Astrocyte (in vitro differentiated cells and primary cell): ENCODE measurements at regions not wholly inside any gene's neighbourhood (a gene's known extent, or its start where the extent isn't known, plus 50 kb on each side); places are given as distances from the start of the nearest gene placed in this dataset.

Experiments used
- DNase-seq: peaks from one replicate; pipeline ENCODE4 v3.0.0-alpha.2; 2010; ENCODE audit warnings: low read depth
- FAIRE-seq: peaks from 2 replicates; lab custom pipeline; 2011; peaks lifted over from hg19 to GRCh38; lab: Jason Lieb, UNC
- H2AFZ ChIP-seq: 2 replicates; pipeline ENCODE4 v1.6.0; 2012; ENCODE audit warnings: low read depth, low read length, inconsistent platforms
- H3K27ac ChIP-seq: 2 replicates; pipeline ENCODE4 v1.5.1; 2011; ENCODE audit warnings: low read depth, low read length, inconsistent platforms
- H3K27me3 ChIP-seq: 2 replicates; pipeline ENCODE4 v1.6.0; 2011; ENCODE audit warnings: low read length, inconsistent platforms; ENCODE audit not compliant: insufficient read depth
- H3K36me3 ChIP-seq: 2 replicates; pipeline ENCODE4 v1.5.1; 2011; ENCODE audit warnings: low read length, inconsistent platforms; ENCODE audit not compliant: insufficient read depth
- H3K4me1 ChIP-seq: 2 replicates; pipeline ENCODE4 v1.5.1; 2011; ENCODE audit warnings: low read length, inconsistent platforms; ENCODE audit not compliant: insufficient read depth
- H3K4me2 ChIP-seq: 2 replicates; pipeline ENCODE4 v1.6.0; 2012; ENCODE audit warnings: low read length, inconsistent platforms
- H3K4me3 ChIP-seq: 2 replicates; pipeline ENCODE4 v1.5.1; 2011; ENCODE audit warnings: low read depth, mild to moderate bottlenecking, low read length, inconsistent platforms; ENCODE audit not compliant: insufficient read depth
- H3K79me2 ChIP-seq: 2 replicates; pipeline ENCODE4 v1.6.0; 2012; ENCODE audit warnings: mild to moderate bottlenecking, low read length, inconsistent platforms; ENCODE audit not compliant: insufficient read depth
- H3K9ac ChIP-seq: 2 replicates; pipeline ENCODE4 v1.6.0; 2012; ENCODE audit warnings: mild to moderate bottlenecking, low read length, inconsistent platforms
- H3K9me3 ChIP-seq: 2 replicates; pipeline ENCODE4 v1.5.1; 2012; ENCODE audit warnings: low read depth, mild to moderate bottlenecking, low read length, inconsistent platforms; ENCODE audit not compliant: insufficient read depth
- H4K20me1 ChIP-seq: 2 replicates; pipeline ENCODE4 v1.6.0; 2012; ENCODE audit warnings: low read length, inconsistent platforms; ENCODE audit not compliant: insufficient read depth
- H3K27ac Mint-ChIP-seq: one replicate; pipeline ENCODE4 v1.8.0; 2021; ENCODE audit warnings: mild to moderate bottlenecking, mixed read lengths; ENCODE audit not compliant: unreplicated experiment
- H3K27me3 Mint-ChIP-seq: one replicate; pipeline ENCODE4 v1.8.0; 2021; ENCODE audit warnings: low read depth, mixed read lengths; ENCODE audit not compliant: unreplicated experiment
- H3K36me3 Mint-ChIP-seq: one replicate; pipeline ENCODE4 v1.8.0; 2021; ENCODE audit warnings: low read depth, mixed read lengths; ENCODE audit not compliant: unreplicated experiment
- H3K4me1 Mint-ChIP-seq: one replicate; pipeline ENCODE4 v1.8.0; 2021; ENCODE audit warnings: low read depth, mixed read lengths; ENCODE audit not compliant: unreplicated experiment
- H3K4me3 Mint-ChIP-seq: one replicate; pipeline ENCODE4 v1.8.0; 2021; ENCODE audit warnings: mild to moderate bottlenecking, moderate library complexity, mixed read lengths; ENCODE audit not compliant: unreplicated experiment
- H3K9me3 Mint-ChIP-seq: one replicate; pipeline ENCODE4 v1.8.0; 2021; ENCODE audit warnings: mild to moderate bottlenecking, mixed read lengths; ENCODE audit not compliant: unreplicated experiment
- EZH2 ChIP-seq: IDR thresholded peaks from 2 replicates; pipeline ENCODE4 v1.6.1; 2012; ENCODE audit warnings: mild to moderate bottlenecking, low read length, inconsistent platforms; ENCODE audit not compliant: insufficient read depth
- TF ChIP-seq, protein P1 (sequence below): IDR thresholded peaks from 2 replicates; pipeline ENCODE4 v1.5.1; 2011; ENCODE audit warnings: low read depth, mild to moderate bottlenecking, inconsistent platforms, low read length, moderate library complexity; ENCODE audit not compliant: insufficient read depth

DNA sequence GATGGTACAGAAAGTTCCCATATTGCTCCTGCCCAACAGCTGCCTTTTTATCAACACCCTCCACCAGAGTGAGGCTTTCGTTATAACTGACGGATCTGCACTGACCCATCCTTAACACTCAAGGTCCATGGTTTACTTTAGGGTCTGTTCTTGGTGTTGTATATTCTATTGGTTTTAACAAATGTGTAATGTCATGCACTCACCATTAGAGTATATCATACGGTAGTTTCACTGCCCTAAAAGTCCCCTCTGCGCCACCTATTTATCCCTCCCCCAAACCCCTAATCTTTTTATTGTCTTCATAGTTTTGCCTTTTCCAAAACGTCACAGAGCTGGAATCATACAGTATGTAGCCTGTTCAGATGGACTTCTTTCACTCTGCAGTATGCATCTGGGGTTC lies 102.8 kb upstream of the TNS3 start:
- H3K4me1 ChIP-seq, result no peaks in the 10 kb centered on the region
- peaks cover 14% of the 10 kb centered on the region for H3K4me1 Mint-ChIP-seq
- no peak for FAIRE-seq
- H3K4me3 Mint-ChIP-seq, result no peak overlapping the region
- DNase-seq, result no peak
- no peaks in the 10 kb centered on the region for H3K36me3 ChIP-seq
- H3K9me3 Mint-ChIP-seq, result no peaks in the 10 kb centered on the region
- H3K4me2 ChIP-seq, result no peak overlapping the region
- no peak overlapping the region for H3K4me3 ChIP-seq
- H3K79me2 ChIP-seq, result no peaks in the 10 kb centered on the region
- no peak overlapping the region for H3K27ac ChIP-seq
- no peaks in the 10 kb centered on the region for H3K36me3 Mint-ChIP-seq
- H3K9ac ChIP-seq, result no peak overlapping the region
- no peaks in the 10 kb centered on the region for H3K9me3 ChIP-seq
- no peaks in the 10 kb centered on the region for H4K20me1 ChIP-seq
- H2AFZ ChIP-seq, result no peak overlapping the region
- H3K27me3 Mint-ChIP-seq, result no peaks in the 10 kb centered on the region
- no peaks in the 10 kb centered on the region for H3K27me3 ChIP-seq
- H3K27ac Mint-ChIP-seq, result no peak overlapping the region
- TF ChIP-seq, protein P1, sequence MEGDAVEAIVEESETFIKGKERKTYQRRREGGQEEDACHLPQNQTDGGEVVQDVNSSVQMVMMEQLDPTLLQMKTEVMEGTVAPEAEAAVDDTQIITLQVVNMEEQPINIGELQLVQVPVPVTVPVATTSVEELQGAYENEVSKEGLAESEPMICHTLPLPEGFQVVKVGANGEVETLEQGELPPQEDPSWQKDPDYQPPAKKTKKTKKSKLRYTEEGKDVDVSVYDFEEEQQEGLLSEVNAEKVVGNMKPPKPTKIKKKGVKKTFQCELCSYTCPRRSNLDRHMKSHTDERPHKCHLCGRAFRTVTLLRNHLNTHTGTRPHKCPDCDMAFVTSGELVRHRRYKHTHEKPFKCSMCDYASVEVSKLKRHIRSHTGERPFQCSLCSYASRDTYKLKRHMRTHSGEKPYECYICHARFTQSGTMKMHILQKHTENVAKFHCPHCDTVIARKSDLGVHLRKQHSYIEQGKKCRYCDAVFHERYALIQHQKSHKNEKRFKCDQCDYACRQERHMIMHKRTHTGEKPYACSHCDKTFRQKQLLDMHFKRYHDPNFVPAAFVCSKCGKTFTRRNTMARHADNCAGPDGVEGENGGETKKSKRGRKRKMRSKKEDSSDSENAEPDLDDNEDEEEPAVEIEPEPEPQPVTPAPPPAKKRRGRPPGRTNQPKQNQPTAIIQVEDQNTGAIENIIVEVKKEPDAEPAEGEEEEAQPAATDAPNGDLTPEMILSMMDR, result no peak
- no peak for TF ChIP-seq EZH2

- Mint-ChIP-seq H3K4me3 (no peak overlapping the region), H3K4me1 (peaks cover 10% of the 10 kb centered on the region), H3K27me3 (no peaks in the 10 kb centered on the region), H3K27ac (no peak overlapping the region), H3K36me3 (no peaks in the 10 kb centered on the region), H3K9me3 (no peaks in the 10 kb centered on the region)
- H3K4me1 ChIP-seq, result no peaks in the 10 kb centered on the region
- no peaks in the 10 kb centered on the region for H3K36me3 ChIP-seq
- H3K27me3 ChIP-seq, result no peaks in the 10 kb centered on the region
- H3K9ac ChIP-seq, result no peak overlapping the region
- H3K4me3 ChIP-seq, result no peak overlapping the region
- H3K4me2 ChIP-seq, result no peak overlapping the region
- no peaks in the 10 kb centered on the region for H3K9me3 ChIP-seq
- DNase-seq (no peak), FAIRE-seq (no peak)
- no peaks in the 10 kb centered on the region for H4K20me1 ChIP-seq
- TF ChIP-seq EZH2, result no peak
- TF ChIP-seq, protein P1, result no peak
- no peaks in the 10 kb centered on the region for H3K79me2 ChIP-seq
- no peak overlapping the region for H3K27ac ChIP-seq
- H2AFZ ChIP-seq, result no peak overlapping the region
Measured at GRCh38 chr7:47683485-47683898, 101.6 kb upstream of the TNS3 start.

DNA sequence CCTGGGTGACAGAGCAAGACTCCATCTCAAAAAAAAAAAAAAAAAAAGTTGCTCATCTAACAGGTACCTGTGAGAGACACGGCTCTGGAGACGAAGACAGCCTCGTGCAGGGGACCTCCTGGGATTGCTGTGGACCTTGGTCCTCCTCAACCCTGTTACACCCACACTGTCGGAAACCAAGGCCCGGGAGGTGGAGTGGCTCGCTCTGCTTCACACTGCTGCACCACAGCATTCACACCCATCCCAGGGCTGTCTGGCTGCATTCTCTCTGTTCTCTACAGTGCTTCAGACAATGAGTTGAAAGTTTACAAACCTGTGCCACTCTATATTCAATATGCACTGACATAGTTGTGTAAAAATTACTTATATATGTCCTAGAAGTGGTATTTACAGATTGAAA lies 101.0 kb upstream of the TNS3 start:
- no peaks in the 10 kb centered on the region for H3K79me2 ChIP-seq
- H2AFZ ChIP-seq, result no peak overlapping the region
- no peak overlapping the region for H3K9ac ChIP-seq
- Mint-ChIP-seq H3K36me3 (no peaks in the 10 kb centered on the region), H3K4me1 (peaks cover 10% of the 10 kb centered on the region), H3K4me3 (no peak overlapping the region), H3K27me3 (no peaks in the 10 kb centered on the region), H3K9me3 (no peaks in the 10 kb centered on the region), H3K27ac (no peak overlapping the region)
- H3K4me2 ChIP-seq, result no peak overlapping the region
- no peaks in the 10 kb centered on the region for H3K9me3 ChIP-seq
- H3K4me3 ChIP-seq, result no peak overlapping the region
- H3K27me3 ChIP-seq, result no peaks in the 10 kb centered on the region
- DNase-seq, result no peak
- TF ChIP-seq, protein P1, result no peak
- no peak for TF ChIP-seq EZH2
- no peak overlapping the region for H3K27ac ChIP-seq
- no peak for FAIRE-seq
- H3K4me1 ChIP-seq, result no peaks in the 10 kb centered on the region
- no peaks in the 10 kb centered on the region for H3K36me3 ChIP-seq
- no peaks in the 10 kb centered on the region for H4K20me1 ChIP-seq
